ENCODE measurements at regions not wholly inside any gene's neighbourhood (a gene's known extent, or its start where the extent isn't known, plus 50 kb on each side); places are given as distances from the start of the nearest gene placed in this dataset.

GRCh38 chr3:42345811-42346210 lies 64.6 kb downstream of the LYZL4 start:
- POLR2A ChIA-PET = interaction anchor here (0.6 to 1.2 kb wide), 3 partner anchors 10 to 1946 kb away, joined by 3 to 5 read pairs (median 4); no protein-coding TSS in a partner anchor
- CTCF ChIA-PET (ENCODE audit: low intra/inter-chr PET ratio) = no interaction called here
- no peaks in the 10 kb centered on the region for H3K79me2 ChIP-seq (ENCODE audit: control insufficient read depth, insufficient read depth, low read length)
- H2AFZ ChIP-seq (ENCODE audit: low read depth, low read length) = no peak overlapping the region
- no peaks in the 10 kb centered on the region for H3K9me3 ChIP-seq (replicated peaks; ENCODE audit: control insufficient read depth, insufficient read depth, low read depth, low read length)
- H3K9me1 ChIP-seq (ENCODE audit: control insufficient read depth, insufficient read depth, low read length) = no peaks in the 10 kb centered on the region
- no peak overlapping the region for H3K4me2 ChIP-seq (ENCODE audit: insufficient read depth, low read length)
- no peak overlapping the region for H3K4me3 ChIP-seq
- H3K27me3 ChIP-seq (ENCODE audit: control insufficient read depth in 2 of 2, insufficient read depth in 2 of 2, low read length in 2 of 2) = no peaks in the 10 kb centered on the region
- H3K4me1 ChIP-seq (replicated peaks in 1 of 2; ENCODE audit: control insufficient read depth in 2 of 2, insufficient read depth in 2 of 2, low read length in 2 of 2) = peaks cover 0 to 8% of the 10 kb centered on the region in 2 experiments; a peak in 3 of 5 replicates
- H4K20me1 ChIP-seq (replicated peaks; ENCODE audit: control insufficient read depth, insufficient read depth, low read length) = no peaks in the 10 kb centered on the region
- in situ Hi-C loops (cut with MboI) = no loop called here
- intact Hi-C loops (cut with micrococcal nuclease) = no loop called here
- FAIRE-seq (no peak), ATAC-seq (no peak), DNase-seq (ENCODE audit: extremely low read depth in 1 of 4, low spot score in 3 of 4) (peak in 1 of 4 experiments; percentile 10)
- BruUV-seq (replicated peaks) = no TSS peak
- no peaks in the 10 kb centered on the region for H3K36me3 ChIP-seq (ENCODE audit: control insufficient read depth, insufficient read depth, low read length)
- no peak overlapping the region for H3K27ac ChIP-seq (ENCODE audit: extremely low read depth, low read depth, low read length)
- 2% methylated on average over 5 of the region's 5 CpGs for WGBS (ENCODE audit: insufficient coverage, low coverage, missing lambda C conversion rate)
- H3K9ac ChIP-seq (ENCODE audit: insufficient read depth in 1 of 2, low read depth in 2 of 2, low read length in 2 of 2) = no peak overlapping the region
- TF ChIP-seq GABPA (tag; conservative IDR thresholded peaks at IDR 0.05; ENCODE audit: low read depth) = peak; percentile 37; the same call in 1 of the 2 replicates
- peak; percentile 37; the same call in 1 of the 2 replicates for TF ChIP-seq ZNF766 (CRISPR knock-in tag; conservative IDR thresholded peaks at IDR 0.05)
- TF ChIP-seq ZNF444 (CRISPR knock-in tag; IDR thresholded peaks at IDR 0.05) = no peak
- TF ChIP-seq PML (IDR thresholded peaks at IDR 0.05; ENCODE audit: low read length) = no peak
- TF ChIP-seq, protein P1, sequence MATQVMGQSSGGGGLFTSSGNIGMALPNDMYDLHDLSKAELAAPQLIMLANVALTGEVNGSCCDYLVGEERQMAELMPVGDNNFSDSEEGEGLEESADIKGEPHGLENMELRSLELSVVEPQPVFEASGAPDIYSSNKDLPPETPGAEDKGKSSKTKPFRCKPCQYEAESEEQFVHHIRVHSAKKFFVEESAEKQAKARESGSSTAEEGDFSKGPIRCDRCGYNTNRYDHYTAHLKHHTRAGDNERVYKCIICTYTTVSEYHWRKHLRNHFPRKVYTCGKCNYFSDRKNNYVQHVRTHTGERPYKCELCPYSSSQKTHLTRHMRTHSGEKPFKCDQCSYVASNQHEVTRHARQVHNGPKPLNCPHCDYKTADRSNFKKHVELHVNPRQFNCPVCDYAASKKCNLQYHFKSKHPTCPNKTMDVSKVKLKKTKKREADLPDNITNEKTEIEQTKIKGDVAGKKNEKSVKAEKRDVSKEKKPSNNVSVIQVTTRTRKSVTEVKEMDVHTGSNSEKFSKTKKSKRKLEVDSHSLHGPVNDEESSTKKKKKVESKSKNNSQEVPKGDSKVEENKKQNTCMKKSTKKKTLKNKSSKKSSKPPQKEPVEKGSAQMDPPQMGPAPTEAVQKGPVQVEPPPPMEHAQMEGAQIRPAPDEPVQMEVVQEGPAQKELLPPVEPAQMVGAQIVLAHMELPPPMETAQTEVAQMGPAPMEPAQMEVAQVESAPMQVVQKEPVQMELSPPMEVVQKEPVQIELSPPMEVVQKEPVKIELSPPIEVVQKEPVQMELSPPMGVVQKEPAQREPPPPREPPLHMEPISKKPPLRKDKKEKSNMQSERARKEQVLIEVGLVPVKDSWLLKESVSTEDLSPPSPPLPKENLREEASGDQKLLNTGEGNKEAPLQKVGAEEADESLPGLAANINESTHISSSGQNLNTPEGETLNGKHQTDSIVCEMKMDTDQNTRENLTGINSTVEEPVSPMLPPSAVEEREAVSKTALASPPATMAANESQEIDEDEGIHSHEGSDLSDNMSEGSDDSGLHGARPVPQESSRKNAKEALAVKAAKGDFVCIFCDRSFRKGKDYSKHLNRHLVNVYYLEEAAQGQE (IDR thresholded peaks at IDR 0.05; ENCODE audit: borderline replicate concordance) = peak; percentile 47
- TF ChIP-seq, protein P1 (CRISPR knock-in tag; IDR thresholded peaks at IDR 0.05; ENCODE audit: low read depth) = no peak
- TF ChIP-seq HEY1 (CRISPR knock-in tag; IDR thresholded peaks at IDR 0.05; ENCODE audit: borderline replicate concordance) = no peak
- no peak for TF ChIP-seq EWSR1 (IDR thresholded peaks at IDR 0.05; ENCODE audit: borderline replicate concordance, low read depth, partially characterized antibody)
- no peak for TF ChIP-seq ZBTB7A (IDR thresholded peaks at IDR 0.05; ENCODE audit: borderline replicate concordance, control insufficient read depth, low read depth, low read length)
- no peak for TF ChIP-seq BRF1 (IDR thresholded peaks at IDR 0.05; ENCODE audit: borderline replicate concordance, extremely low read depth, insufficient read length)
- no peak for TF ChIP-seq NEUROD1 (IDR thresholded peaks at IDR 0.05; ENCODE audit: borderline replicate concordance, low read depth, low read length, partially characterized antibody)
- TF ChIP-seq TRIM28 (IDR thresholded peaks at IDR 0.05) = no peak
- no peak for TF ChIP-seq WHSC1 (IDR thresholded peaks at IDR 0.05; ENCODE audit: low read length)
